GM12872 (cell line): ENCODE measurements at regions not wholly inside any gene's neighbourhood (a gene's known extent, or its start where the extent isn't known, plus 50 kb on each side); places are given as distances from the start of the nearest gene placed in this dataset.

ENCODE experiments used
- CTCF ChIP-seq: IDR thresholded peaks from 3 replicates; pipeline ENCODE4 v1.5.1; 2011; ENCODE audit warnings: low read depth, mild to moderate bottlenecking, low read length, moderate library complexity; ENCODE audit not compliant: insufficient read depth

GRCh38 chr1:73860421-73860950 is 337.5 kb downstream of the LRRIQ3 start:
- TF ChIP-seq CTCF = no peak

- TF ChIP-seq CTCF = no peak
These were observed 338.7 kb downstream of the LRRIQ3 start for GRCh38 chr1:73859227-73859626.

GRCh38 chr1:73854527-73854926 is 343.4 kb downstream of the LRRIQ3 start:
- TF ChIP-seq CTCF = no peak

- no peak for TF ChIP-seq CTCF
These were observed 355.5 kb downstream of the LRRIQ3 start for GRCh38 chr1:73842436-73842835.

GRCh38 chr1:73839922-73840321 is 358.1 kb downstream of the LRRIQ3 start:
- peak; percentile 44; the same call in 2 of the 3 replicates for TF ChIP-seq CTCF

GRCh38 chr1:73832276-73833181 is 365.4 kb downstream of the LRRIQ3 start:
- TF ChIP-seq CTCF = no peak

- TF ChIP-seq CTCF = no peak
These were observed 373.9 kb downstream of the LRRIQ3 start for GRCh38 chr1:73824065-73824464.
